ENCODE measurements at regions not wholly inside any gene's neighbourhood (a gene's known extent, or its start where the extent isn't known, plus 50 kb on each side); places are given as distances from the start of the nearest gene placed in this dataset.
"Not testable (repeated sequence)": the region's sequence is repeated elsewhere in the genome, so short reads cannot be mapped to it uniquely, and the experiment has no call there.

DNA sequence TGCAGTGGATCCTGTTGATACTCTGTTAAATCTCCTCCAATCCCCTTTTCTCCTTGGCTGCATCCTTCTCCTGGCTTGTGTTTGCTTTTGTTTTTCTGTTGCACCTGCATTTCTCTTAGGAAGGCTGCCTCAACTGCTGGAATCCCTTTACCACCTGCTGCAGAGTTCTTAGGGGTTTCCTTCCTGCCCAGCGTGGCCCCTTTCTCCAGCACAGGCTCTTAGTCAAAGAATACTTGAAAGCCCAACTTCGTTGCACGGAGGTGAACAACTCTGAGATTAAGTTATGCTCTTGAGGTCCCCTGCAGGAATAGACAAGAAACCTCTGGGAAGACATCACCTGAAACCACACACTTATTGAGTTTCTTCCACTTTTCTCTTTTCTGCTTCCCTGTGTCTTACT is 121.6 kb upstream of the GRM7 start:
- no peak for DNase-seq

DNA sequence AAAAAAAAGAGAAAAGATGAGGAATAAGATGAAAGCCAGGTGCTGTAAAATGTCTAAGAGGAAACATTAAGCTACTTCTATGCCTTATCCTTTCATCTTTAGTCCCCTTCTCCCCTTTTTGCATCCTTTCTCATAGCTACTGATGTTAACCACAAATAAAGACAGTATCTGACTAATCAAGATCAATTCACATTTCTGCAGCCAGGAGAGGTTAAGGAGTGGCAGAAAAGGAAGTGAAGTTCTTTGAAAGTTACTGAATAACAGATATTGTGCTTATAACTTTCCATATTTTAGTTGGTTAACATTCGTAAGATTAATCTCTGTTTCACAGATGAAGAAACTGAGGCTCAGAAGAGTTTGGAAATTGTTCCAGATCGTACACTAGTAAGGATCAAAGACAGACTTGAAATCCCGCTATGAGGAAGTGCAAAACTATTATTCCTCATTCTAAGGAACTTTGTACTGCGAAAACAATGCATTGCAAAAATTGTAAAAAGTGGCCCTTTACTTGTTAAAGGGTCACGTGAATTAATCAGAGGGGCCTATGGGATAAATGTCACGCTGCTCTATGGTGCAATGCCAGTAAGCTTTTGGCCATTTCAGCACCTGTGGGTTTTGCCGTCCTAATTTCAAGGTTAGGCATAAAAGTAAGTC is 117.7 kb upstream of the GRM7 start:
- no peak for DNase-seq

DNA sequence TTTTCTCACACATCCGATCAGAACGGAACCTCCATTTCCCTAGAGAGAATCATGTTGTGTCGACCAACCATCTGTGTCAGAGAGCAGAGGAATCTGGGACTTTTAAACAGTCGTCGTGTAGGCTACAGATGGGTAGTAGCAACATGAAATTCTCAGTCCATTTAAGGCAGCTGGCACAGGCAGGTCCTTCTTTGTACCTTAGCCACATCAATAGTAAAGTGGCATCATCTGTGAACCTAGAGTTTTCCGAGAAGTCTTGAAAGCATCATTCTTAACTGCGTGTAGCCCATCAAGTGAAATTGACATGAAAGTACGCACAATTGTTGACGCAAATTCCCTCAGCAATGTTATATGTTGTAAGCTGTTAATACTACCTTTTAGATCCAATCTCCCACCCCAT is 114.5 kb upstream of the GRM7 start:
- no peak for DNase-seq

DNA sequence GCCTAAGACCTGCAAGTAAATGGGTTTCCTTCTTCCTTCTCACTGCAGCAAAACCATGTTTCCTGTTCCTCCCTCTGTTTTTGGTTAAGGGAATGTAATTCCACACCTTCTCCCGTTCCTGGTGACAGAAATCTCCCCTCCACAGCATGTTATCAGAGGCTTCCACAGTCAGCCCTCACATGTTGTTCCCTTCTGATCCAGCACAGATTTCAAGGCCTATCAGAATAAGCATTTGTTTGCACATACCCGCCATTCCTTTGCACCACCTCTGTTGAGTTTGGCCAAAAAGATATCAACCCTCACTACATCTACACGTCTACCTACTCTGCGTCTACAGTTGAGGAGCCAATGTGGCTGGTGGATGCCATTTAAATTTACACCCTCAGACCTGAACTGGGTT is 113.9 kb upstream of the GRM7 start:
- DNase-seq = no peak

DNA sequence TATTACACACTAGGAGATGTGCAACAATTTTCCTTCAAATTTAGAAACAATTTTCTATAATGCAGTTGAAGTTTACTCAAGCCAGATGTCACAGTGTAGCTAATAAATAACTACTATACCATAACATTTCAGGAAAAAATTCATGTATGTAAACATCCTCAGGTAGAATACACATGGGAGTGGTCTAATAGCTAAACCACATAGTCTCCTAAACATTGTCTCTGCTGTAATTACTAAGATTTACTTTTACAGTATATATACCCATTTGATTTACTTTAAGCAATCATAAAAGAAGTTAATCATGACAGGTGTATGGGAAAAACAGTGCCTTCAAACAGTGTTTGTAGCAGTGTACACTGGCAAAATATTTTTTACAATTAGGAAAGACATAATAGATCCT is 110.1 kb upstream of the GRM7 start:
- no peak for DNase-seq

DNA sequence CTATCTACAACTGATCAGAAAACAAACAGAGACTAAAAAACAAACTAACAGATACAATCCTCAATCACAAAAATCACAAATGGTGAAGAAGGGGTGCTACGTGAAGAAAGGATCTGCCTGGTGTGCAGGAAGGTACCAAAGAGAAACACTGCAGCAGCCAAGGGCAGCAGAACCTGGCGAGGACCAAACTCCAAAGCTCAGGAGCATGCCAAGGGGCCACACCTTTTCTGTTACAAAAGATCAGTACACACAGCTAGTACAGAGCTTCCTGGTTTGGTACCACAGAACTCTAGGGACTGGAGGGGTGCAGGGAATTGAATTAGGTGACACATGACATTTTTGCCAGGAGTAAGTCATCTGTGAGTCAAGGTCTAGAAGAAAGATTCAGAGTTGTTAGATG is 107.4 kb upstream of the GRM7 start:
- DNase-seq = no peak

DNA sequence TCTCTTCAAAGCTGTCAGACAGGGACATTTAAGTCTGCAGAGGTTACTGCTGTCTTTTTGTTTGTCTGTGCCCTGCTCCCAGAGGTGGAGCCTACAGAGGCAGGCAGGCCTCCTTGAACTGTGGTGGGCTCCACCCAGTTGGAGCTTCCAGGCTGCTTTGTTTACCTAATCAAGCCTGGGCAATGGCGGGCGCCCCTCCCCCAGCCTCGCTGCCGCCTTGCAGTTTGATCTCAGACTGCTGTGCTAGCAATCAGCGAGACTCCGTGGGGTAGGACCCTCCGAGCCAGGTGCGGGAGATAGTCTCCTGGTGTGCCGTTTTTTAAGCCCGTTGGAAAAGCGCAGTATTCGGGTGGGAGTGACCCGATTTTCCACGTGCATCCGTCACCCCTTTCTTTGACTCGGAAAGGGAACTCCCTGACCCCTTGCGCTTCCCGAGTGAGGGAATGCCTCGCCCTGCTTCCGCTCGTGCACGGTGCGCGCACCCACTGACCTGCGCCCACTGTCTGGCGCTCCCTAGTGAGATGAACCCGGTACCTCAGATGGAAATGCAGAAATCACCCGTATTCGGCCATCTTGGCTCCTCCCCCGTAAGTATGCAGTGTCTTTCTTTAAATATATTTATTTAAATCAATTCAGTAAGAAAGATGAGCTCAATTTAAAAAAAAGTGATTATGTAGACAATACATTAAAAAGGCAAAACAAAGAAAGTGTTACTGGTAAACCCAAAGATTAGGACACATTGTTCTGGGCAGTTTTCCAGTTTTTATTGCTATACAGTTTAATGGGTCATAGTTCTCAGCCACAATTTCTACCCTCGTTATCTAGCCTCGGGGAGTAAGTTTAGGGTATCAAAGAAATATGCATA is 91.2 kb upstream of the GRM7 start:
- DNase-seq = not testable (repeated sequence)

DNA sequence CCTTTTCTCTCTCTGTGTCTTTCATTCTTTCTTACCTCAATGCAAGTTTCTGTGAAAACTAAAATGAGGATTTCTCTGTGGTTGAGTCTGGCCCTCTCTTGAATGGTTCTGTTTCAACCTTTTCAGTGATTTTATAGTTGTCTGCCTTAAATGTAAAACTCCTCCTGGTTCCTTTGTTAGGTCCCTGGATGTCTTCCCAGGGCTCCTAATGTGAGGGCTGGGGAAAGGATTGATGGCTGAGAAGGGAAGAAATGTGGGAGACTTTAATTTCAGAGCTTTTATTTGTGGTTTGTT is 90.6 kb upstream of the GRM7 start:
- no peak for DNase-seq

DNA sequence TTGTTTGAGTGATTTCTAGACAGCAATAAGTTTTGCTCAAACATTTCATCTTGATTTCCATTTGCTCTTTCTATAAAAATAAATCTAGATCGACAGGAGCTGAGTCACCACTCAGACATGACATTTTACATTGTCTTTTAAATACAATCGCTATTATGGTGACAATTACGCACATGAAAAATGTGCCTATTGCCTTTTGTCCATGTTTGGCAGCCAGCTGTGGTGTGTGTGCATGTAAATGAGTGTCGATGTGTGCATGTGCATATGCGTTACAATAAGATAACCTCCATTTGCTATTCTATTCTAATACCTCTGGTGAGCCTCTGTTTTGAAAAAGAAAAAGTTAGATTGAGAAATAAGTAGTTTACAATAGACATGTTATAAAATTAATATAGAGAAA is 89.7 kb upstream of the GRM7 start:
- no peak for DNase-seq

DNA sequence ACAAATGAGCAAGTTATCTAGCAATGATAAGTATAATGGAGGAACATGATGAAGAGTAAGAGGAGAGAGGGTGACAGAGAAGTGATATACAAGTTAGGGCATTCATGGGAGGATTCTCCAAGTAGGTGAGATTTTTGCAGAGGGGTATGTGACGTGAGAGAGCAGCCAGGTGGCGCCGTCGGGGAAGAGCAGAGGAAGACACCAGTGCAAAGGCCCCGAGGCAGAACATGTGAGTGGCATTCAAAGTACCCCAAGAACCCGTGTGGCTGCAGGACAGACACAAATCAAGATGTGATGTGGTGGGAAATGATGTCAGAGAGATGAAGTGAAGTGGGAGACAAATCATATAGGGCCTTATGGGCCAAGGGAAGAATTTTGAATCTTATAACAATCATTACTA is 81.8 kb upstream of the GRM7 start:
- no peak for DNase-seq

DNA sequence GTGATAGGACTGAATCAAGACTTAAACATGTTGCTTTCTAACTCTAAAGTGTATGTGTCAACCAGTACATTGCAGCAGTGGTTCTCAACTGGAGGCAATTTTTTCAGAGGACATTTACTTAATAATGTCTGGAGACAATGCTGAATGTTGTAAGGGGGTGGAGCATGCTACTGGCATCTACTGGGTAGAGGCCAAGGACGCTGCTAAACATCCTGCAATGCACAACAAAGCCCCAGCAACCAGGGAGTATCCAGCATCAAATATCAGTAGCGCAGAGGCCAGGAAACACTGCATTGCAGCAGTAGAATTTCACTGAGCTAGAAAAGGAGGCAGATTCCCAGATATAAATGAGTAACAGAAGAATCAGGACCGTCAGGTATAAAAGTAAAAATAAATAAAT is 79.8 kb upstream of the GRM7 start:
- DNase-seq = no peak

DNA sequence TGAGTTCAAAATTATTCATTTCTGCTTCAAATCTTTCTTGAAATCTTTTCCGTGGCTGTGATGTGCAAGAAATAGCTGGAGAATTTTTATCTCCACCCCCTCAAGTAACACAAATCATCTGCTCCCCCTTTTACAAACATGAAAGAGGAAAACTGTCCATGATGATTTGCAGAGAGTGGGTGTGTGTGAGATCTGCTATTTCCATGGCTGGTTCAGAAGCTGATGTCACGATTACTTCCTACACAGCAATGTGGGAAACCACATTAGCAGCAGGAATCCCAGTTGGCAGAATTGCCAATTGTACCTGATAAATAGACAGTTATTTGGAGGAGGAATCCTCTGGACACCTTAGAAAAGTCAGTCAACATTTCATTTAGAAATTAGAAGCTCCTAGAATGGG is 75.2 kb upstream of the GRM7 start:
- no peak for DNase-seq

DNA sequence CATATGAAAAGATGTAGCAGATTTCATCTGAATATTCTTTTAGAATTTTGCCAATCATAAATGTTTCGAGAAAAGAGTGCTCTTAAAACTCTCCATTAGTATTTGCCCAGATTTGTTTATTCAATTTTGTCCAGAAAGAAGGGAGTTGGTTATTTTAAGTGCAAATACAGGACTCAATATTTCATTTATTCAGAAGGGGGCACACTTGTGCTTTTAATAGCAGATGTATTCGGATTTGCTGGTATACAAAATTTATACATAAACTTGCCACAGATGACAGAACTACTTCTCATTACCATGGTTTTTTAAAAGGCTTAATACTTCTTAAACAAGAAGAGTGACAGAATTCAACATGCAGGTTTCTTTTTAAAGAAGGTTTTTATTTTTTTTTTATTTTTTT is 69.8 kb upstream of the GRM7 start:
- DNase-seq = no peak

DNA sequence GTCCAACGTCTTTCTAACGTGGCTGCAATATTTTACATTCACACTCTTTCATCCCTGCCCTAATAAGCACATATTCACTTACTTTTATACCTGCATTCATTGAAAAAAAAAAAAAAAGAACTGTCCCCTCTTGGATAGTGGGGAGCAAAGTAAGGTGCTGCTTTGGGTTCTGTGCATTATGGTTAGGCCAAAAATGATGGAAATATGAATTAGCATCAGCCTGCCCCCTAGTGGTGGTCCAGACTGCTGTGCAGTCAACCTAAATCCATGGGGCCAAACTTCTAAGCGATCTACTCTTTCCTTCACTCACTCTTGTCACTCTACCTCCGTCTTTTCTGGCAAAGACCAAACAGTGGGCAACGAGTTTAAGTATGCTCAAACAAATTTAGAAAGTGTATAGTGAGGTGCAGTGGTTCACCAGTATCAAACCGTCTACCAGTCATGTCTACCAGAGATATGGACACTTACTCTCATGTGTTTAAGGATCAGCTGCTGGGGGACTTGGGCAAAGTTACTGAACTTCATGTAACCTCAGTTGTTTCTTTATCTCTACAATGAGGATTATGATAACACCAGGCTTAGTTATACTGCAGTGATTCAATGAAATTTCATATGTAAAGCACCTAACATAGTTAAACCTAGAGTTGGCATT is 61.5 kb upstream of the GRM7 start:
- DNase-seq = no peak

DNA sequence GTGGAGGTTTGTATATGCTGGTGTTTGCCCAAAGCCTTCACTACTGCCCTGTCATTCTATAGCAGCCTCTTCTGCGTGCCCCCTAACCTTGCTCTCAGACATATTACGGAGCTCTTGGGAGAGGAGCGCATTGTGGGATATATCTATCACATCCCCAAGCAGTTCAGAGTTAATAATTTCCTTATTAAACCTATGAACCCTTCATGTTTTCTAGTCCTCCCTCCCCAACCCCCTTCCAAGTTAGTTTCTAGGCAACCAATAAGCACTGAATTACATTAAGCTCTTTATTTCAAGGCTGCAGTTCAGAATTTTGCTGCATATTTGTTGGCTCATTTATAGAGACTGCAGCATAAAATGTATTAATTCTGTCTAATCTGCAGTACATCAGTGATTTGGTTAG is 57.3 kb upstream of the GRM7 start:
- DNase-seq = no peak

DNA sequence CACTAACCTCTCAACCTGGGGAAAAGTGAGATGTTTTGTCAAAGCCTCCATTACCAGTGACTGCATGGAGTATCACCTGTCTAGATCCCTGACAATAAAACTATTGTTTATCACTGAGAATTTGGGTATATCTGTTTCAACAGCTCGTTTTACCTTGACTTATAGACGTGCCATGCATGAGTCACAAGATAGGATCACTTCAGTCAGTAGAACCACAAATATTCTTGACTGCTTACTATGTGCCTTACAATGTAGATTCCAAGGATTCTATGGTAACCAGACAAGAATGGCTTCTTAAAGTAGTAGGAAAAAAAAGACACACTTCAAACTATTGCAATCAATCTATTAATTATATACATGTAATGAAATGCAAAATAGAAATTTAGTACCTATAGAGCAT is 55.7 kb upstream of the GRM7 start:
- no peak for DNase-seq

DNA sequence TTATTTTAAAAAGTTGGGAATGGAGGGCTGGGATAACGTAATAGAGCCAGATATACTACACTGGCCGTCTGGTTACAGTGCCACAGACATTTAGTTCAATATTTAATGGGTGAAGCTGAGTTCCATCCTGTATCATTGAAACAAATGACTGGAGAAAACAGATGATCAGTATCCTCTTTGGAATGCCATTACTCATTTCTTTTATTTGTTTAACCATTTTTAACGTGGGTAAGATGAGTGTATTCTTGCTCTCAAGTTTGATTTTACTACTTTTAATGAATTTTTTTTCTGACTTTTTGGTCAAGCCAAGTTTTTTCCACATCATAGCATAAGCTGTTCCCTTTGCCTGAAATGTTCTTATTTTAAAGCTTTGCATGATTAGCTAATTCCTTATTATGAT is 53.9 kb upstream of the GRM7 start:
- no peak for DNase-seq

DNA sequence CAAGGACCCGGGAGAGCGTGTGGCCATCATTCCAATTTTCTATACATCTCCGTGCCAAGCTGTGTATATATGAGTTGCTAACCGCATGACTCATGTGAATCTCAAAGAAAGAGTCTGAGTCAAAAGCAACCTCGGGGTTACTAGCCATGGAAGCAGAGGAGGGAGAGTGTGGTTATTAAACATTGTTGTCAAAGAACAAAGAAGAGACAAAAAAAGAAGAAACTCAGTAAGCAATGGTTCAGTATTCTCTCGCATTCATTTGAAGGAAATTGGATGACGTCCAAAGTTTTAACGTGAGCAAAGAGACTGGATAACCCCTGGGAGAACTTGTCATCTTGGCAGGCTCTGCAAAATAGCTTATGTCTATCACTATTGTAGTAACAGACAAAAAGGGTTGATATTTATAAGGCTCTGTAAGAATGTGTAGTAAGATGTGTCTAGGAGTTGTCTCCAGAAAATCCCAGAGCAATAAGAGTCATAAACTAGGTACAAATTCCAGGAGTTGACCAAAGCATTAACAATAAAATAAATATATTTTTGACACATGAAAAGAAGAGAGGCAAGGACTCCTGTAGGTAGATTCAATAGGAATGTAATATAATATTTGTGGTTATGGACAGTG is 52.8 kb upstream of the GRM7 start:
- no peak for DNase-seq

DNA sequence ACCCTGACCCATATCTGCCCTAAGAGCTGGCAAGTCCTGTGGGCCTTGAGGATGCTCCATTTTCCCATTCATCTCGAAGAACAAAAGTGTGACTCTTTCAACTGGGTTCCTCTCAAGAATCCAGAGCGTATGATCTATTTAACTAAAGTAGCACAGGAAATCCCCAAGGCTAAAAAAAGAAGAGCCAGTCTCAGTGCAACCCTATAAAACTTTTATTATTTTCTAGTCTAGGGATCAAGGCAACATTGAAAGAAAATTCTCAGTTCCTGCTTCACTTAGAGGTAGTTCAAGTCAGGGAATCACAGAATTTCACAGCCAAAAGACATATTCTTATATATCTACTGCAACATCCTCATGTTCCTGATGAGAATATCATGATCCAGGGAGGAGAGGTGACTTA is 51.6 kb upstream of the GRM7 start:
- no peak for DNase-seq

All from NCI-H2171 treated with DMSO at 0.1 percent for 48 hours (cell line).